H9 (cell line): ENCODE measurements at regions not wholly inside any gene's neighbourhood (a gene's known extent, or its start where the extent isn't known, plus 50 kb on each side); places are given as distances from the start of the nearest gene placed in this dataset.

ENCODE experiments used
- DNase-seq: peaks from one replicate; pipeline ENCODE4 v3.0.0-alpha.2; 2017
- H2AFZ ChIP-seq: one replicate; pipeline ENCODE4 v1.6.1; 2013; ENCODE audit warnings: mild to moderate bottlenecking, low read length, control low read depth, moderate library complexity
- H2AK5ac ChIP-seq: 2 replicates; pipeline ENCODE4 v1.6.1; 2013; ENCODE audit warnings: low read length, control low read depth, mixed read lengths; ENCODE audit not compliant: insufficient read length
- H2BK120ac ChIP-seq: one replicate; pipeline ENCODE4 v1.6.1; 2013; ENCODE audit warnings: low read depth, mild to moderate bottlenecking, low read length, control low read depth, inconsistent platforms; ENCODE audit not compliant: poor library complexity, severe bottlenecking
- H2BK12ac ChIP-seq: 2 replicates; pipeline ENCODE4 v1.6.1; 2013; ENCODE audit warnings: low read length, control low read depth, mixed read lengths, low read depth; ENCODE audit not compliant: insufficient read length
- H2BK15ac ChIP-seq: 2 replicates; pipeline ENCODE4 v1.6.1; 2013; ENCODE audit warnings: low read depth, low read length, control low read depth
- H2BK20ac ChIP-seq: one replicate; pipeline ENCODE4 v1.6.1; 2013; ENCODE audit warnings: low read depth, mild to moderate bottlenecking, low read length, control low read depth, inconsistent platforms; ENCODE audit not compliant: poor library complexity, severe bottlenecking
- H2BK5ac ChIP-seq: 2 replicates; pipeline ENCODE4 v1.6.1; 2013; ENCODE audit warnings: low read length, control low read depth, mixed read lengths; ENCODE audit not compliant: insufficient read length
- H3K14ac ChIP-seq: 2 replicates; pipeline ENCODE4 v1.6.1; 2013; ENCODE audit warnings: low read length, control low read depth; ENCODE audit not compliant: insufficient read depth
- H3K18ac ChIP-seq: 2 replicates; pipeline ENCODE4 v1.6.1; 2013; ENCODE audit warnings: low read depth, mild to moderate bottlenecking, mixed read lengths, low read length, control low read depth; ENCODE audit not compliant: insufficient read length
- H3K23ac ChIP-seq: 2 replicates; pipeline ENCODE4 v1.6.1; 2013; ENCODE audit warnings: low read length, control low read depth, mixed read lengths, low read depth; ENCODE audit not compliant: insufficient read length
- H3K23me2 ChIP-seq: 2 replicates; pipeline ENCODE4 v1.6.1; 2013; ENCODE audit warnings: low read depth, mild to moderate bottlenecking, mixed read lengths, low read length, control low read depth; ENCODE audit not compliant: insufficient read length, poor library complexity, severe bottlenecking
- H3K27ac ChIP-seq: 2 replicates; pipeline ENCODE4 v1.5.1; 2013; ENCODE audit warnings: low read length, control low read depth, mixed read lengths, low read depth; ENCODE audit not compliant: insufficient read length
- H3K27me3 ChIP-seq: 2 replicates; pipeline ENCODE4 v1.6.1; 2013; ENCODE audit warnings: low read length, control low read depth, inconsistent platforms; ENCODE audit not compliant: insufficient read depth
- H3K4ac ChIP-seq: 2 replicates; pipeline ENCODE4 v1.6.1; 2013; ENCODE audit warnings: low read depth, mild to moderate bottlenecking, control low read depth, inconsistent platforms, low read length, moderate library complexity
- H3K4me1 ChIP-seq: 2 replicates; pipeline ENCODE4 v1.6.1; 2013; ENCODE audit warnings: low read length, control low read depth, inconsistent platforms; ENCODE audit not compliant: insufficient read depth
- H3K4me2 ChIP-seq: 2 replicates; pipeline ENCODE4 v1.6.1; 2013; ENCODE audit warnings: low read length, control low read depth, mixed read lengths; ENCODE audit not compliant: insufficient read length, insufficient read depth
- H3K56ac ChIP-seq: 2 replicates; pipeline ENCODE4 v1.6.1; 2013; ENCODE audit warnings: low read depth, mild to moderate bottlenecking, mixed read lengths, low read length, control low read depth; ENCODE audit not compliant: insufficient read length
- H3K79me1 ChIP-seq: 2 replicates; pipeline ENCODE4 v1.6.1; 2013; ENCODE audit warnings: low read depth, mild to moderate bottlenecking, moderate library complexity, low read length, control low read depth, inconsistent platforms; ENCODE audit not compliant: insufficient read depth, poor library complexity, severe bottlenecking
- H3K79me2 ChIP-seq: 2 replicates; pipeline ENCODE4 v1.6.1; 2013; ENCODE audit warnings: low read length, control low read depth, inconsistent platforms; ENCODE audit not compliant: insufficient read depth
- H3K9ac ChIP-seq: 2 replicates; pipeline ENCODE4 v1.6.1; 2013; ENCODE audit warnings: low read length, control low read depth, mixed read lengths; ENCODE audit not compliant: insufficient read length; ENCODE audit errors: extremely low read depth
- H3K9me3 ChIP-seq: one replicate; pipeline ENCODE4 v1.6.1; 2013; ENCODE audit warnings: low read depth, low read length, inconsistent platforms; ENCODE audit not compliant: control insufficient read depth
- H3T11ph ChIP-seq: one replicate; pipeline ENCODE4 v1.6.1; 2013; ENCODE audit warnings: mild to moderate bottlenecking, low read length, control low read depth, inconsistent platforms
- H4K20me1 ChIP-seq: one replicate; pipeline ENCODE4 v1.6.1; 2013; ENCODE audit not compliant: control insufficient read depth, insufficient read length, insufficient read depth
- H4K5ac ChIP-seq: 2 replicates; pipeline ENCODE4 v1.6.1; 2013; ENCODE audit warnings: low read depth, mild to moderate bottlenecking, mixed read lengths, low read length, control low read depth; ENCODE audit not compliant: insufficient read length
- H4K8ac ChIP-seq: replicated peaks from 2 replicates; pipeline ENCODE4 v1.6.1; 2013; ENCODE audit warnings: low read length, control low read depth, mixed read lengths, low read depth; ENCODE audit not compliant: insufficient read length
- H4K91ac ChIP-seq: 2 replicates; pipeline ENCODE4 v1.6.1; 2013; ENCODE audit warnings: low read depth, mild to moderate bottlenecking, moderate library complexity, mixed read lengths, low read length, control low read depth; ENCODE audit not compliant: insufficient read length
- H3K27ac Mint-ChIP-seq, 3 experiments: 2 replicates in 2 of 3; 3 replicates in 1 of 3; pipeline ENCODE4 v1.8.0; 2020 to 2021; ENCODE audit warnings: mixed read lengths in 3 of 3, mild to moderate bottlenecking in 1 of 3, moderate library complexity in 1 of 3
- H3K27me3 Mint-ChIP-seq: 2 replicates; pipeline ENCODE4 v1.8.0; 2021; ENCODE audit warnings: low read depth, mild to moderate bottlenecking, moderate library complexity, mixed read lengths
- H3K36me3 Mint-ChIP-seq, 3 experiments: 2 replicates in 2 of 3; 3 replicates in 1 of 3; pipeline ENCODE4 v1.8.0; 2020 to 2021; ENCODE audit warnings: low read depth in 3 of 3, mixed read lengths in 3 of 3; ENCODE audit not compliant: insufficient read depth in 1 of 3
- H3K4me1 Mint-ChIP-seq, 2 experiments: 2 replicates each; pipeline ENCODE4 v1.8.0; 2020; ENCODE audit warnings: mixed read lengths in 2 of 2
- H3K4me3 Mint-ChIP-seq, 2 experiments: 2 replicates in 1 of 2; 3 replicates in 1 of 2; pipeline ENCODE4 v1.8.0; 2020 to 2021; ENCODE audit warnings: mild to moderate bottlenecking in 2 of 2, mixed read lengths in 2 of 2, moderate library complexity in 1 of 2
- H3K9me3 Mint-ChIP-seq, 2 experiments: 2 replicates in 1 of 2; 3 replicates in 1 of 2; pipeline ENCODE4 v1.8.0; 2020; ENCODE audit warnings: mild to moderate bottlenecking in 2 of 2, mixed read lengths in 2 of 2, moderate library complexity in 1 of 2
- CTCF ChIP-seq: fragments of 200-600 bp; sonication (generic); conservative IDR thresholded peaks from 3 replicates; pipeline ENCODE4 v1.8.0; 2021; ENCODE audit warnings: antibody characterized with exemption, mild to moderate bottlenecking
- WGBS: extraction: QIAGEN DNeasy Blood & Tissue Kit; methylation state at CpG from one replicate; pipeline ENCODE4 v1.1.7; 2013; ENCODE audit warnings: missing lambda C conversion rate, low lambda C conversion rate, mixed read lengths; ENCODE audit not compliant: insufficient read length; ENCODE audit errors: extremely low coverage; 5-methylcytosine and 5-hydroxymethylcytosine counted together

- no peak overlapping the region for H4K5ac ChIP-seq
- H3K4me3 Mint-ChIP-seq = no peak overlapping the region
- H3K4ac ChIP-seq = no peak overlapping the region
- no peak overlapping the region for H3K9ac ChIP-seq
- H3K27ac Mint-ChIP-seq = no peak overlapping the region
- H2AFZ ChIP-seq = no peak overlapping the region
- H4K91ac ChIP-seq = no peak overlapping the region
- H3K27ac ChIP-seq = no peak overlapping the region
- no peaks in the 10 kb centered on the region for H3K9me3 ChIP-seq
- H3K9me3 Mint-ChIP-seq = no peaks in the 10 kb centered on the region; a peak in 2 of 5 replicates
- H2BK5ac ChIP-seq = no peak overlapping the region
- no peak overlapping the region for H3K23ac ChIP-seq
- H2BK15ac ChIP-seq = no peak overlapping the region
- no peak overlapping the region for H3T11ph ChIP-seq
- no peak overlapping the region for H2AK5ac ChIP-seq
- peaks cover 2 to 6% of the 10 kb centered on the region in 2 experiments; a peak in 2 of 4 replicates for H3K4me1 Mint-ChIP-seq
- no peaks in the 10 kb centered on the region; the same call in 1 of the 2 replicates for H3K4me1 ChIP-seq
- H3K18ac ChIP-seq = no peak overlapping the region
- no peak for DNase-seq
- H3K79me2 ChIP-seq = no peaks in the 10 kb centered on the region
- H3K79me1 ChIP-seq = no peaks in the 10 kb centered on the region
- H3K27me3 ChIP-seq = no peaks in the 10 kb centered on the region
- H3K56ac ChIP-seq = no peak overlapping the region
- H2BK20ac ChIP-seq = no peak overlapping the region
- H3K36me3 Mint-ChIP-seq = no peaks in the 10 kb centered on the region
- H2BK120ac ChIP-seq = no peak overlapping the region
- no peaks in the 10 kb centered on the region for H4K20me1 ChIP-seq
- H3K14ac ChIP-seq = no peak overlapping the region
- H3K23me2 ChIP-seq = no peaks in the 10 kb centered on the region
- TF ChIP-seq CTCF = no peak
- no peak overlapping the region for H4K8ac ChIP-seq
- no peak overlapping the region for H3K4me2 ChIP-seq
- WGBS = no CpG with 5 or more reads among the region's 1 CpG
- no peak overlapping the region for H2BK12ac ChIP-seq
- H3K27me3 Mint-ChIP-seq = no peaks in the 10 kb centered on the region; the same call in 1 of the 2 replicates
Observed at GRCh38 chr12:76939701-76940100, 60.9 kb upstream of the CSRP2 start.
